NCI-H510A (cell line): ENCODE measurements at regions not wholly inside any gene's neighbourhood (a gene's known extent, or its start where the extent isn't known, plus 50 kb on each side); places are given as distances from the start of the nearest gene placed in this dataset.

Experiments used
- DNase-seq: peaks from one replicate; lab custom pipeline; 2025; lab: John Stamatoyannopoulos, UW

- DNase-seq = no peak
Observed at GRCh38 chr14:32022938-32023466, 54.1 kb upstream of the ARHGAP5 start.

- DNase-seq = no peak
Observed at GRCh38 chr14:32023540-32023939, 53.6 kb upstream of the ARHGAP5 start.

- no peak for DNase-seq
Observed at GRCh38 chr14:32027255-32027939, 49.7 kb upstream of the ARHGAP5 start.
